IMR-90 (cell line): ENCODE measurements at regions not wholly inside any gene's neighbourhood (a gene's known extent, or its start where the extent isn't known, plus 50 kb on each side); places are given as distances from the start of the nearest gene placed in this dataset. TPM values are rescaled to one million over a fixed set of nuclear protein-coding genes. Genes with fewer than 3 reads are reported as not detected.

ENCODE experiments used
- microRNA-seq, 2 experiments: library from miRNA; stranded (forward) in 1 of 2; unstranded in 1 of 2; fragments of 10-50 nt in 1 of 2; fragments of <30 nt in 1 of 2; gene quantifications in 1 of 2; microRNA quantifications in 1 of 2; one replicate each; pipeline versions ENCODE3 to v1.1.0; 2013 to 2020; ENCODE audit not compliant: insufficient read depth in 1 of 2, insufficient read length in 1 of 2, unreplicated experiment in 1 of 2
- small RNA-seq, 5 experiments: library from RNA; depleted of rRNA; stranded (forward); fragments of <200 nt; gene quantifications; one replicate each; pipeline ENCODE3, GENCODE V24; 2012

Small RNA genes in the stretch of these regions (microRNA-seq; reads per million reads assigned to microRNA genes)
- not detected for gene RNU6-462P (ENCODE audit: insufficient read depth, insufficient read length)

Small RNA genes in the stretch of these regions (small RNA-seq; reads per million reads assigned to genes)
- 0 reads per million in 5 experiments for gene RNU6-462P
